CD14-positive monocyte (primary cell): ENCODE measurements at regions not wholly inside any gene's neighbourhood (a gene's known extent, or its start where the extent isn't known, plus 50 kb on each side); places are given as distances from the start of the nearest gene placed in this dataset.

ENCODE experiments used
- DNase-seq, 3 donors: peaks; one replicate each; pipeline ENCODE4 v3.0.0-alpha.2; 2011 to 2022
- H2AFZ ChIP-seq: 2 replicates; pipeline ENCODE4 v1.6.0; 2012; ENCODE audit warnings: mild to moderate bottlenecking, low read depth, low read length, inconsistent platforms; ENCODE audit not compliant: insufficient read depth, poor library complexity, severe bottlenecking
- H3K27ac ChIP-seq, 2 donors: 1 replicate in 1 of 2; 2 replicates in 1 of 2; pipeline ENCODE4 v1.5.1; 2012 to 2013; ENCODE audit warnings: low read length in 2 of 2, control low read depth in 1 of 2, inconsistent platforms in 1 of 2, low read depth in 1 of 2, mild to moderate bottlenecking in 1 of 2
- H3K27me3 ChIP-seq, 2 donors: one replicate each; pipeline versions ENCODE4 v1.6.0 to v1.6.1; 2011 to 2013; ENCODE audit warnings: low read length in 2 of 2; ENCODE audit not compliant: control insufficient read depth in 2 of 2, insufficient read depth in 2 of 2
- H3K36me3 ChIP-seq, 2 donors: replicated peaks in 1 of 2; 1 replicate in 1 of 2; 2 replicates in 1 of 2; pipeline versions ENCODE4 v1.5.1 to v1.6.1; 2012 to 2013; ENCODE audit warnings: low read length in 2 of 2, control low read depth in 1 of 2, inconsistent platforms in 1 of 2, mild to moderate bottlenecking in 1 of 2; ENCODE audit not compliant: insufficient read depth in 2 of 2, control insufficient read depth in 1 of 2
- H3K4me1 ChIP-seq, 2 donors: 1 replicate in 1 of 2; 2 replicates in 1 of 2; pipeline versions ENCODE4 v1.5.1 to v1.6.1; 2012 to 2013; ENCODE audit warnings: low read length in 2 of 2, control low read depth in 1 of 2, inconsistent platforms in 1 of 2, mild to moderate bottlenecking in 1 of 2, moderate library complexity in 1 of 2; ENCODE audit not compliant: insufficient read depth in 2 of 2, control insufficient read depth in 1 of 2
- H3K4me2 ChIP-seq: replicated peaks from 2 replicates; pipeline ENCODE3; 2012; ENCODE audit warnings: low read length, moderate library complexity, mild to moderate bottlenecking; ENCODE audit not compliant: poor library complexity, severe bottlenecking; ENCODE audit errors: extremely low read depth
- H3K4me3 ChIP-seq, 3 experiments: fragments of 200-600 bp in 1 of 3; sonication (generic) in 1 of 3; replicated peaks in 1 of 3; 1 replicate in 2 of 3; 2 replicates in 1 of 3; pipeline ENCODE4 v1.5.1; 2011 to 2013; ENCODE audit warnings: low read length in 3 of 3, mild to moderate bottlenecking in 3 of 3, control low read depth in 2 of 3, low read depth in 2 of 3, inconsistent platforms in 1 of 3, moderate library complexity in 1 of 3
- H3K79me2 ChIP-seq: 2 replicates; pipeline ENCODE4 v1.6.0; 2012; ENCODE audit warnings: mild to moderate bottlenecking, control low read depth, inconsistent platforms, low read length, moderate library complexity; ENCODE audit not compliant: insufficient read depth
- H3K9ac ChIP-seq: 2 replicates; pipeline ENCODE4 v1.6.0; 2017; ENCODE audit warnings: low read length, mild to moderate bottlenecking; ENCODE audit not compliant: insufficient read depth, poor library complexity, severe bottlenecking
- H3K9me3 ChIP-seq, 2 donors: replicated peaks in 1 of 2; 1 replicate in 1 of 2; 2 replicates in 1 of 2; pipeline versions ENCODE4 v1.5.1 to v1.6.1; 2012 to 2013; ENCODE audit warnings: low read length in 2 of 2, control low read depth in 1 of 2; ENCODE audit not compliant: control insufficient read depth in 1 of 2, insufficient read depth in 1 of 2
- H4K20me1 ChIP-seq: 2 replicates; pipeline ENCODE4 v1.6.0; 2012; ENCODE audit warnings: mild to moderate bottlenecking, low read length, control low read depth, moderate library complexity; ENCODE audit not compliant: insufficient read depth
- H3K27ac Mint-ChIP-seq, 7 donors: one replicate each; pipeline ENCODE4 v1.8.0; 2020; ENCODE audit warnings: mild to moderate bottlenecking in 7 of 7, mixed read lengths in 7 of 7, moderate library complexity in 6 of 7, inconsistent platforms in 2 of 7
- H3K27me3 Mint-ChIP-seq, 3 donors: one replicate each; pipeline ENCODE4 v1.8.0; 2021 to 2022; ENCODE audit warnings: low read depth in 3 of 3, mild to moderate bottlenecking in 3 of 3, mixed read lengths in 3 of 3, moderate library complexity in 3 of 3, inconsistent platforms in 1 of 3
- H3K36me3 Mint-ChIP-seq, 2 donors: one replicate each; pipeline ENCODE4 v1.8.0; 2020; ENCODE audit warnings: mixed read lengths in 2 of 2, inconsistent platforms in 1 of 2, mild to moderate bottlenecking in 1 of 2
- H3K4me1 Mint-ChIP-seq: one replicate; pipeline ENCODE4 v1.8.0; 2020; ENCODE audit warnings: mild to moderate bottlenecking, mixed read lengths
- H3K4me3 Mint-ChIP-seq, 2 donors: one replicate each; pipeline ENCODE4 v1.8.0; 2020; ENCODE audit warnings: mild to moderate bottlenecking in 2 of 2, mixed read lengths in 2 of 2, moderate library complexity in 1 of 2
- H3K9me3 Mint-ChIP-seq, 7 donors: one replicate each; pipeline ENCODE4 v1.8.0; 2020 to 2022; ENCODE audit warnings: mixed read lengths in 7 of 7, mild to moderate bottlenecking in 6 of 7, moderate library complexity in 6 of 7, inconsistent platforms in 2 of 7
- WGBS: methylation state at CpG from one replicate; pipeline ENCODE4 v1.1.5; 2013; ENCODE audit warnings: missing lambda C conversion rate; ENCODE audit not compliant: insufficient coverage; 5-methylcytosine and 5-hydroxymethylcytosine counted together
- intact Hi-C, 2 donors: fragments of 100-400 bp; cut with micrococcal nuclease; formaldehyde crosslinking; loops; one replicate each; pipeline versions ENCODE4 v1.15.0 to v1.15.1; 2023
- TF ChIP-seq, protein P1 (sequence below): fragments of 200-600 bp; IDR thresholded peaks from one replicate; pipeline ENCODE4 v1.8.0; 2022; ENCODE audit warnings: antibody characterized with exemption, mild to moderate bottlenecking

DNA sequence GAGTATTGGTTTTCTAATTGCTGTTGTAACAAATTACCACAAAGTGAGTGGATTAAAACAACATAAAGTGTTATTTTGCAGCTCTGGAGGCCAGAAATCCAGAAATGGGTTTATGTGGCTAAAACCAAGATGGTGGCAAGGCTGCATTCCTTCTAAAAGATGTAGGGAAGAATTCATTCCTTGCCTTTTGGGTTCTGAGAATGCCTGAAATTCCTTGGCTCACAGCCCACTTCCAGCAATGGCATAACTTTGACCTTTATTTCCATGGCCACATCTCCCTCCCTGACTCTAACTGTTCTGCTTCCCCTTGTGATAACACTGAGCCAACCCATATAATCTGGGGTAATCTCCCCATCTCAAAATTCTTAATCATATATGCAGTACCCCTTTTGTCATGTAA is 269.6 kb upstream of the RPL38 start:
- H3K27ac Mint-ChIP-seq = no peak overlapping the region
- Histone ChIP-seq H3K9ac (no peak overlapping the region), H3K4me2 (no peak overlapping the region), H3K79me2 (no peaks in the 10 kb centered on the region), H2AFZ (no peak overlapping the region), H3K9me3 (no peaks in the 10 kb centered on the region), H4K20me1 (no peaks in the 10 kb centered on the region), H3K27me3 (peaks cover 0 to 3% of the 10 kb centered on the region in 2 donors), H3K4me3 (no peak overlapping the region), H3K27ac (no peak overlapping the region), H3K4me1 (no peaks in the 10 kb centered on the region), H3K36me3 (no peaks in the 10 kb centered on the region)
- no peak overlapping the region for H3K4me3 Mint-ChIP-seq
- TF ChIP-seq, protein P1, sequence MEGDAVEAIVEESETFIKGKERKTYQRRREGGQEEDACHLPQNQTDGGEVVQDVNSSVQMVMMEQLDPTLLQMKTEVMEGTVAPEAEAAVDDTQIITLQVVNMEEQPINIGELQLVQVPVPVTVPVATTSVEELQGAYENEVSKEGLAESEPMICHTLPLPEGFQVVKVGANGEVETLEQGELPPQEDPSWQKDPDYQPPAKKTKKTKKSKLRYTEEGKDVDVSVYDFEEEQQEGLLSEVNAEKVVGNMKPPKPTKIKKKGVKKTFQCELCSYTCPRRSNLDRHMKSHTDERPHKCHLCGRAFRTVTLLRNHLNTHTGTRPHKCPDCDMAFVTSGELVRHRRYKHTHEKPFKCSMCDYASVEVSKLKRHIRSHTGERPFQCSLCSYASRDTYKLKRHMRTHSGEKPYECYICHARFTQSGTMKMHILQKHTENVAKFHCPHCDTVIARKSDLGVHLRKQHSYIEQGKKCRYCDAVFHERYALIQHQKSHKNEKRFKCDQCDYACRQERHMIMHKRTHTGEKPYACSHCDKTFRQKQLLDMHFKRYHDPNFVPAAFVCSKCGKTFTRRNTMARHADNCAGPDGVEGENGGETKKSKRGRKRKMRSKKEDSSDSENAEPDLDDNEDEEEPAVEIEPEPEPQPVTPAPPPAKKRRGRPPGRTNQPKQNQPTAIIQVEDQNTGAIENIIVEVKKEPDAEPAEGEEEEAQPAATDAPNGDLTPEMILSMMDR = no peak
- no peaks in the 10 kb centered on the region for H3K36me3 Mint-ChIP-seq
- no peak for DNase-seq
- H3K9me3 Mint-ChIP-seq = peaks cover 0 to 2% (median 1%) of the 10 kb centered on the region in 7 donors
- H3K4me1 Mint-ChIP-seq = peaks cover 3% of the 10 kb centered on the region
- intact Hi-C loops = no loop called here
- H3K27me3 Mint-ChIP-seq = peaks cover 1 to 12% (median 4%) of the 10 kb centered on the region in 3 donors

DNA sequence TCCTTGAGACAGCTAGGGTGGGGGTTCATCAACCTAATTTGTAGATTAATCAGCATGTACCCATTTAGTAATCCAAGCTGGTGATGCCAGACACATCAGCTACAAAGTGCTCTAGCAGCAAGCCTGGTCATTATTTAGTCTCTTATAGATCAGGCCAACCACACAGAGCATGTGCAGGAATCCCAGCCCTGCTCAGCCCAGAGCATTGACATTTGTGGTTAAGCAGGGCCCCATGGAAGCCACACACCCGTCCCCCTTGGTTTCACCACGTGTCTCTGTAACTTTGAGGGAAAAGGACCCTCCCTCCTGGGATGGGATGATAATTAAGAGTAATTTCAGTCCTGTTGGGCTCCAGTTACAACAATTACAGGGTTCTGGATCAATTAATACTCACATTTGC is 268.8 kb upstream of the RPL38 start:
- Histone ChIP-seq H3K79me2 (no peaks in the 10 kb centered on the region), H3K4me2 (no peak overlapping the region), H3K4me1 (no peaks in the 10 kb centered on the region), H3K4me3 (no peak overlapping the region), H3K27me3 (peaks cover 0 to 3% of the 10 kb centered on the region in 2 donors), H3K9me3 (no peaks in the 10 kb centered on the region), H4K20me1 (no peaks in the 10 kb centered on the region), H3K9ac (no peak overlapping the region), H2AFZ (no peak overlapping the region), H3K36me3 (no peaks in the 10 kb centered on the region), H3K27ac (no peak overlapping the region)
- Mint-ChIP-seq H3K4me3 (no peak overlapping the region), H3K9me3 (peaks cover 0 to 2% (median 0%) of the 10 kb centered on the region in 7 donors), H3K4me1 (peaks cover 3% of the 10 kb centered on the region), H3K27ac (no peak overlapping the region), H3K36me3 (no peaks in the 10 kb centered on the region), H3K27me3 (peaks cover 3 to 15% (median 3%) of the 10 kb centered on the region in 3 donors)
- intact Hi-C loops = no loop called here
- no peak for DNase-seq
- no CpG with 5 or more reads among the region's 2 CpGs for WGBS
- TF ChIP-seq, protein P1 = no peak
